ENCODE measurements at regions not wholly inside any gene's neighbourhood (a gene's known extent, or its start where the extent isn't known, plus 50 kb on each side); places are given as distances from the start of the nearest gene placed in this dataset.

DNA sequence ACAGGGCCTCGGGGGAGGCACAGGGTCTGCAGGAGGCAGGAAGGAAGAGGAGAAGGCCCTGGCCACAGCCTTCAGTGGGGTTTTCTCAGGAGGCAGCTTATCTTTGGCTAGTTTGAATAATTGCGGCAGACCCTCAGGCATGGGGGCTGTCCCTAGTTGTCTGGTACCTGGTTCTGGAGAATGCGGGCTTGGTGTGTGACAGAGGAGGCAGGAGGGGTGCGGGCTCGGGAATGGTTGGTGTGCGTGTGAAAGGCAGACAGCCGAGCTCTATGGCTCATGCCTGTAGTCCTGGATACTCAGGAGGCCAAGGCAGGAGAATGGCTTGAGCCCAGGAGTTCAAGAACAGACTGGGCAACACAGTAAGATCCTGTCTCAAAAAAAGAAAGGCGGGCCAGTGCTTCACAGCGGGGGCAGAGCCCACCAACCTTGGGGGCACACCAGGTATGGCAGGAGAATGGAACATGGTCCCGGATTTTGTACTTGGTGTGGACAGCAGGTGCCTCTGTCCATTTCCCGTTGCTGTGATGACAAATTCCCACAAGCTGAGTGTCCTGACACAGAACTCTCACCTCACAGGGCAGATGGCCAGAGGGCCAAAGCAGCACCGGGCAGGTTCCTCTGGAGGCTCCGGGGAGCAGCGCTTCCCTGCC lies 640.6 kb downstream of the TBC1D22A start:
- TF ChIP-seq, protein P1, sequence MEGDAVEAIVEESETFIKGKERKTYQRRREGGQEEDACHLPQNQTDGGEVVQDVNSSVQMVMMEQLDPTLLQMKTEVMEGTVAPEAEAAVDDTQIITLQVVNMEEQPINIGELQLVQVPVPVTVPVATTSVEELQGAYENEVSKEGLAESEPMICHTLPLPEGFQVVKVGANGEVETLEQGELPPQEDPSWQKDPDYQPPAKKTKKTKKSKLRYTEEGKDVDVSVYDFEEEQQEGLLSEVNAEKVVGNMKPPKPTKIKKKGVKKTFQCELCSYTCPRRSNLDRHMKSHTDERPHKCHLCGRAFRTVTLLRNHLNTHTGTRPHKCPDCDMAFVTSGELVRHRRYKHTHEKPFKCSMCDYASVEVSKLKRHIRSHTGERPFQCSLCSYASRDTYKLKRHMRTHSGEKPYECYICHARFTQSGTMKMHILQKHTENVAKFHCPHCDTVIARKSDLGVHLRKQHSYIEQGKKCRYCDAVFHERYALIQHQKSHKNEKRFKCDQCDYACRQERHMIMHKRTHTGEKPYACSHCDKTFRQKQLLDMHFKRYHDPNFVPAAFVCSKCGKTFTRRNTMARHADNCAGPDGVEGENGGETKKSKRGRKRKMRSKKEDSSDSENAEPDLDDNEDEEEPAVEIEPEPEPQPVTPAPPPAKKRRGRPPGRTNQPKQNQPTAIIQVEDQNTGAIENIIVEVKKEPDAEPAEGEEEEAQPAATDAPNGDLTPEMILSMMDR (IDR thresholded peaks at IDR 0.05; ENCODE audit: insufficient read depth, low read length) = no peak
- TF ChIP-seq GABPA (IDR thresholded peaks at IDR 0.05; ENCODE audit: low read depth) (no peak), POLR2AphosphoS5 (IDR thresholded peaks at IDR 0.05; ENCODE audit: low read depth) (no peak), SPI1 (IDR thresholded peaks at IDR 0.05; ENCODE audit: borderline replicate concordance, low read depth) (no peak)
- TF ChIP-seq, protein P2, sequence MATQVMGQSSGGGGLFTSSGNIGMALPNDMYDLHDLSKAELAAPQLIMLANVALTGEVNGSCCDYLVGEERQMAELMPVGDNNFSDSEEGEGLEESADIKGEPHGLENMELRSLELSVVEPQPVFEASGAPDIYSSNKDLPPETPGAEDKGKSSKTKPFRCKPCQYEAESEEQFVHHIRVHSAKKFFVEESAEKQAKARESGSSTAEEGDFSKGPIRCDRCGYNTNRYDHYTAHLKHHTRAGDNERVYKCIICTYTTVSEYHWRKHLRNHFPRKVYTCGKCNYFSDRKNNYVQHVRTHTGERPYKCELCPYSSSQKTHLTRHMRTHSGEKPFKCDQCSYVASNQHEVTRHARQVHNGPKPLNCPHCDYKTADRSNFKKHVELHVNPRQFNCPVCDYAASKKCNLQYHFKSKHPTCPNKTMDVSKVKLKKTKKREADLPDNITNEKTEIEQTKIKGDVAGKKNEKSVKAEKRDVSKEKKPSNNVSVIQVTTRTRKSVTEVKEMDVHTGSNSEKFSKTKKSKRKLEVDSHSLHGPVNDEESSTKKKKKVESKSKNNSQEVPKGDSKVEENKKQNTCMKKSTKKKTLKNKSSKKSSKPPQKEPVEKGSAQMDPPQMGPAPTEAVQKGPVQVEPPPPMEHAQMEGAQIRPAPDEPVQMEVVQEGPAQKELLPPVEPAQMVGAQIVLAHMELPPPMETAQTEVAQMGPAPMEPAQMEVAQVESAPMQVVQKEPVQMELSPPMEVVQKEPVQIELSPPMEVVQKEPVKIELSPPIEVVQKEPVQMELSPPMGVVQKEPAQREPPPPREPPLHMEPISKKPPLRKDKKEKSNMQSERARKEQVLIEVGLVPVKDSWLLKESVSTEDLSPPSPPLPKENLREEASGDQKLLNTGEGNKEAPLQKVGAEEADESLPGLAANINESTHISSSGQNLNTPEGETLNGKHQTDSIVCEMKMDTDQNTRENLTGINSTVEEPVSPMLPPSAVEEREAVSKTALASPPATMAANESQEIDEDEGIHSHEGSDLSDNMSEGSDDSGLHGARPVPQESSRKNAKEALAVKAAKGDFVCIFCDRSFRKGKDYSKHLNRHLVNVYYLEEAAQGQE (IDR thresholded peaks at IDR 0.05; ENCODE audit: insufficient replicate concordance, low read depth) = no peak

All from HL-60 (cell line).